ENCODE measurements at regions not wholly inside any gene's neighbourhood (a gene's known extent, or its start where the extent isn't known, plus 50 kb on each side); places are given as distances from the start of the nearest gene placed in this dataset.

DNA sequence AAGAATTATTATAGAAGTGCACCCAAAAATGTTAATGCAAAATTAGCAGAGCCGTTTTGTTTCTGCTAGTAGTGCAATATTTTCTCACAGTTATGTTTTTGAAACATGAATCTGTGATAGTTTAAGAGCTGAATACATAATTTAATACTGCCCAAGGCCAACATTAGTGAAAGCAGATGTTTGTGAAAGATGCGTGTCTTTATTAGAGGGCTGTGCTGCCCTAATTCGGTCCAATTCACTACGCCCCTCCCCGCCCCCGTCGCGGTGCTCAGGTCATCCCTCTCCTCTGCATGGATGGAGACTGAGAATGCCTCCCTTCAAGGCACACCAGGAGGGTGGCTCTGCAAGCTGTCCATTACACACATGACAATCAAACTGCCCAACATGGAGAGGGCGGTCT is 172.0 kb downstream of the TEX36 start:
- DNase-seq: no peak

DNA sequence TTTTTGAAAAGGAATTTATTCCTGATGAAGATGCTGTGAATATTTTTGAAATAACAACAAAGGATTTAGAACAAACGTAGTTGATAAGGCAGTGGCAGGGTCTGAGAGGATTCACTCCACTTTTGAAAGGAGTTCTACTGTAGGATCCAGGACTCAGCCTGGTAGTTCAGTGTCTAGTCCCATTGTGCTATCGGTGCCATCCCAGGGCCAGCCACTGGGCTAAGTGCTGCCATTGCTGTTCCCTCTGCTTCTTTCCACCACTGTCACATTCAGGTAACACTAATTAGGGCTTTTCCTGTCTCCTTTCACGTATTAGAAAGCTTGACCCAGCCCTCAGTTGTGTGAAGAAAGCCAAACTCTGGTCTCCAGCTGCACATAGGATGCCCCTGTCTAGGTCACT is 177.3 kb downstream of the TEX36 start:
- DNase-seq: no peak

DNA sequence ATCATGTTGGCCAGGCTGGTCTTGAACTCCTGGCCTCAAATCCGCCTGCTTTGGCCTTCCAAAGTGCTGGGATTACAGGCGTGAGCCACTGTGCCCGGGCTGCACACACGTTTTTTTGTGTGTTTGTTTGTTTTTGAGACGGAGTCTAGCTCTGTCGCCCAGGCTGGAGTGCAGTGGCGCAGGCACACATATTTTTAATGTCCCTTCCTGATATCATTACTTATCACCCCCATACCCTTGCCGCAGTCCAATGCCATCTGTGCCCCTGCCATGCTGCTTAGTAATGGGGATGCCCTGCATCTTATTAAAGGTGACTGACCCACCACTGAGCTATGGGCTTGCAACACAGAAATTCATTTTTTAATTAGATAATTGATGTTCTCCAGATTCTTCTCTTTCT is 180.7 kb downstream of the TEX36 start:
- DNase-seq: no peak

DNA sequence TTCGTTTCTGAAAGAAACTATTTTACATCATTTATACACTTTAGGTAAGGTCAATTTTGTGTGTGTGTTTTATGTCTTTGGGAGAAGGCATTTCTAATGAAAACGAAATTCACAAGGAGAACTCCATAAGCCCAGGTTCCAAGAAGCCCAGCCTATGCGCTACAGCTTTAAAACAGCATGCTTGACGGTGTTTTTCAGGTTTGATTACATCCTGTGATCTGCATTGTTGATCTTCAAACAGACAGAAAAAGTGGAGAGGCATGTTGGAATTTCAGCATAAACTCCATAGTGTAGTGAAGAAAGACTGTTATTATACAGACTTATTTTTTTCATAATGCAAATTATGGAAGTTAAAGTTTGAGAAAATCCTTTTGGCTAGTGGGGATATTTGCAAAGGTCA is 187.6 kb downstream of the TEX36 start:
- no peak for DNase-seq

DNA sequence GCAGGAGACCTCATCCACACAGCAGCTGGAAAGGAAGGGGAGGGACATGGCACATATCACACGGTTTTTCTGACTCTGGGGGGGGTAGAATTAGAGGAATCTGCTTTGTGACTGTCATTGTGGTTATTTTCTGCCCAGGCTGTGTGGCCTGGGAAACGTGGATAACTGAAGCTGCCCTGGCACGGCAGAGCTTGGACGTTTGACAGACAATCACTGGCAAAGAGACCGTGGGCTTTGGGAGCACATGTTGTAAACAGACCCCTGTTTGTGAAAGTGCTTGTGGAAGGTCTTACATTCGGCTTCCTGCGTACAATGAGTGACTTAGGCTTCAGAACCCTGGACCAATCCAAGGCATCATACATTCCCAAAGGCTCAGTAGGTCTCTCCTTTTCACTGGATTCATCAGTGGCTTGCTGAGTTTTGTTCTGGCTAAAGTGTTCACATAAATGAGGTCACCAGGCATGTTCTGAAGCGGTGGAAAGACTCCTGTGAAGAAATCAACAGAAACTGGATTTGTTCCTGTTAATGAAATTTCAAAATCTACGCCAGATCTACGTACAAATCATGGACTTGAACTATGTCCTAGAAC is 188.2 kb downstream of the TEX36 start:
- no peak for DNase-seq

DNA sequence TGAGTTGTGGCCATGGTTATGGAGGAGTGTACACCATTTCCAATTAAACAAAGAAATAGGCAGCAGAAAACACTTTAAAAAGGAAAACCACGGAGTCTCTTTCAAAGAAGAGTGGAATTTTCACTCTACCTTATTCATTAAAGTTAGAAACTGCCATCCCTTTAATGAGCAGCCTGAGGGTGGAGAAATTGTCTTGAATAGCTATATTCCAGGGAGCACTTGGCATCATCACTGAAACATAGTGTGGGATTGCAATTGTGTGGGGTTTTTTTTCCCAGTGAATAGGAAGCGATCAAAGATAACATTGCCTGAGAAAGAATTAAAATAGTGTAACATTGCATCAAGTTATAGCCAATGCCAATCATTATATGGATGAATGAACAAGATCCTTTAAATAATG is 191.6 kb downstream of the TEX36 start:
- DNase-seq: no peak

DNA sequence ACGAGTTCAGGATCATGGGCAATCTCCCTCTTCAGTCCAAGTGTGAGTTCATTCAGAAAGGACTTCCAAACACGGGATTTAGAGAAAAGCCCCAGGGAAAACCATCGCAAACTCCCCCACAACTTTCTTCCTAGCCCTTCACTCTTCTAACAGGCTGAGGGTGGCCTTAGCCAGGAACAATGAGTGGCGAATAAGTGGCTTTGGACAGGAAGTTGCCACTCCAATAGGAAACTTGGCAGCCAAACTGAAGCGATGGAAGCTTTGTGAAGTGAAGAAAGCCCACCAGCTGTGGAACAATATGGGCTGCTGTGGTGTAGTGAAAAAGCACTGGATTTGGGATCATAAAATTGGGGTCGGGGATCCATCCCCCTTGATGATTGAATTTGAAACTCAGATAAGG is 193.2 kb downstream of the TEX36 start:
- no peak for DNase-seq

DNA sequence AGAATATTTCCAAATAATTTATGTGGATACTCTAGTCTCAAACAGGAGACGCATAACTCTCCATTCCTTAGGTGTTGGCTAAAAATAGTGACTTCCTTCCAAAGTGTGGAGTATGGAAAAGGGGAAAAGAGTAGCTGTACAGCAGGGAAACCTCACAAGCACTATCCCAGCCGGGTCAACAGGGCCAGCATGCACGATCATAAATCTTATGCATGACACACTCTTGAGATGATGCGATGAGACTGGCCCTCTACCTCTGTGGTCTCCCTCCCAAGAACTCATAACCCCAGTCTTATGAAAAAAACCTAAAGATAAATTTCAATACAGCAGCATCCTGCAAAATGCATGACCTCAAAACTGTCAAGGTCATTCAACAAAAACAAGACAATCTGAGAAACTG is 197.3 kb downstream of the TEX36 start:
- DNase-seq: no peak

DNA sequence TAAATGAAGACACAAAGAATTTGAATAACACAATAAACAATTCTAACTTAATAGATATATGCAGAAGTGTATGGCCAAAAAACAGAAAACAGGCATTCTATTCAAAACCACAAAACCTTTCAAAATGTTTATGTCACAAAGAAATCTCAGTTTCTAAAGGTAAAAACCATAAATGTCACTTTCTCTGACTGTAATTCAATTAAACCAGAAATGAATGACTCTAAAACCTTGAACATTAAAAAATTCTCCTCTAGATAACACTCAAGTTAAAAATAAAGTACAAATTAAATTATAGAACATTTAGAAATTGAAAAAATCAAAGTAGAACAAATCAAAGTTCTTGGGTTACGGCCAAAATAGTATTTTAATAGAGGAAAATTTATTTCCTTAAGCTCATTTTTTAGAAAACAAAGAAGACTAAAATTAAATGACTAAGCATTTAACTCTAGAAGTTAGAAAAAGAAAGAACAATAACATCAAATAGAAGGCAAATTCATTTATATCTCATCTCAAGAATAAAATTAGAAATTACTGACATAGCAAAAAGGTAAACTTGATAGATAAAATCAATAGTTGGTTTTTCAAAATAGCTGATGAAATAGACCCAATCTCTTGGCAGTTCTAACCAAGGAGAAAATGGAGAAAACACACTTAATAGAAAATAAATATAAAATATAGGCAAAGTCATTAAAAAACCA is 198.8 kb downstream of the TEX36 start:
- no peak for DNase-seq

DNA sequence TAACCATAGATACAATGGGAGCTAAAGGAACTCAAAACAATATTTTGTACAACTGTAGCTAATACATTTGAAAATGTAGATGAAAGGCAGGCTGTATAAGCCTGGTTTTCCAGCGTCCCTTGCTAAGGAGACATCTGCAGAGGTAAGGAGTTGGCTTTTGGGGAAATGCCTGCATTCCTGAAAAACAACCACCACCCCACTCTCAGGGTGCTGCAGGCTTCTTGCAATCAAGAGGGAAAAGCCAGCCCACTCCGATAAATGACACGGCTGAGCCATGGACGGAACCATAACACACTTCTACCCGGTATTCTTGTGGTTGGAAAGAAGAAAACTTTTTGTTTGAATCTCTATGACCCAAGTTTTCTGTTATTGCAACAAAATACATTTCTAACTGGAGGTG is 200.3 kb downstream of the TEX36 start:
- DNase-seq: no peak

DNA sequence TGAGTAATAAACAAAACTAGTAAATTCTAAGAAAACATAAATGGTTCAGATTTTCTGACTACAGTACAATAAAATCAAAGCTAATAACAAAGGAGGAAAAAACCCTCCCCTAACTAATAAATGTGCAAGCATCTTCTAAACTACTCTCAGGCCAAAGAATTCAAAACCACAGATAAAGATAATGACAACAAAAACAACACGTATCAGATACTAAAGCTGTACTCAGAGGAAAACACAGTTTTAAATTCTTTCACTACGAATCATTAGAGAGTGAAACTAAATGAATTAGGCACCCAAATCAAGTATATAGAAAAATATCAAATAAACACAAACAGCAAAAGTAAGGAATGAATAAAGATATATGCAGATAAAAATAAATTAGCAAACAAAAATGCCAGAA is 200.9 kb downstream of the TEX36 start:
- no peak for DNase-seq

DNA sequence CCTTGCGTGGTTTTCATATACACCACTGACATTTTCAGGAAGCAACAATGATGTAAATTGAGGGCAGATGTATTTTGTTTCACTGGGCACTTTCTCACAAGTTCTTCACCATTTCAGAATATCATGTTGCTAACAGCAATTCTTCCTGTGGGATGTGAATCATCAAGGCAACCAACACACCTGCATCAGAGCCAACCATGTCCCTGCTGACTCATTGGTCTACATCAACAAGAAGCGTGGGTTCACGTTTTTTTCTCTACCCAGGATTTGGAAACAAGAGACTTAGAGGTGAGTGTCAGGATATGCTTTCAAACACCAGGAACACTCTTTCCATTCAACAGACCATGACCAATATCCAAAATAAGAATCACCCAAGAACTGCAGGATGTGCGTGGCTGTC is 203.9 kb downstream of the TEX36 start:
- no peak for DNase-seq

DNA sequence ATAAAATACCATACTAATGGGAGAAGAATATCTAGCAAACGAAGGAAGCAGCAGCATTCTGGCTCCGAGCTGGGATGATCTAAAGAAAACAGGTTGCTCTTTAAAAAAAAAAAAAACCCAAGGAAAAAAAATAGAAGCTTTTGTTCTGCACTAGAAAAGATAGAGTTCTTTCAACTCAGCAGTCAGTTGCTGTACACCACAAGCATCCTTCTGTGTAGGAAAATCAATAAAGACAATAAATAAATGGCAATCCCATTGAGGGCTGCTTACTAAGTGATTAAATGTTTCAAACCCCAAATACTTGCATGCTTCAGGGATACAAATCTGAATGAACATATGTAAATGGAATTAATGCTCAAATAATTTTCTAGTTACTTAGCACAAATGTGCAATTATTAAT is 207.1 kb downstream of the TEX36 start:
- no peak for DNase-seq

DNA sequence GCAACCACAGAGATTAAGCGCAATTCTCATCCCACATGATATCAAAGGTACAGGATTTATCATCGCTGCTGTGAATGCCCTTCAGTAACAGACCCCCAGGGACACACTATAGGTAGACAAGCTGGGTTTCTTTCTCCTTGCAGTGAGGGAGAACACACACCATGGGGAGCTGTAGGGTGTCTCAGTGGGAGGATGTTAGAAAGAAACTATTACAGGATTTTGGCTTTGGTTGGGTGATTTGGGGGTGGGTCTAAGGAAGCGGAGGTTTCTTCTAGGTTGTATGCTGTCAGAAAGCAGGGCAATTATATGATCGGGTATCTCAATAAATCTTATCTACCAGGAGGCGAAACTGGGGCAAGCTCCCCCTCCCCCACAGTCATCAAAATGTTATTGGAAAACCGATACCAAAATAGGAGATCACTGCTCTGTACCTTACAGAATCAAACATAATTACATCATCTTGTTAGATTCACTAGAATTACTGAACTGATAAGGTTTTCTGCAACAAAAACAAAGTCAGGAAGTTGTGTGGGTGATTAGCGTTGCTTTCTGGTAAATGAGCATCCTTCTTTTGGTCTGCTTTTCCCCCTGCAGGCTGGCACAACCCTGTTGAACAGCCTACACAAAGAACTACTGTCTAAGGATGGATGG is 209.7 kb downstream of the TEX36 start:
- DNase-seq: no peak

DNA sequence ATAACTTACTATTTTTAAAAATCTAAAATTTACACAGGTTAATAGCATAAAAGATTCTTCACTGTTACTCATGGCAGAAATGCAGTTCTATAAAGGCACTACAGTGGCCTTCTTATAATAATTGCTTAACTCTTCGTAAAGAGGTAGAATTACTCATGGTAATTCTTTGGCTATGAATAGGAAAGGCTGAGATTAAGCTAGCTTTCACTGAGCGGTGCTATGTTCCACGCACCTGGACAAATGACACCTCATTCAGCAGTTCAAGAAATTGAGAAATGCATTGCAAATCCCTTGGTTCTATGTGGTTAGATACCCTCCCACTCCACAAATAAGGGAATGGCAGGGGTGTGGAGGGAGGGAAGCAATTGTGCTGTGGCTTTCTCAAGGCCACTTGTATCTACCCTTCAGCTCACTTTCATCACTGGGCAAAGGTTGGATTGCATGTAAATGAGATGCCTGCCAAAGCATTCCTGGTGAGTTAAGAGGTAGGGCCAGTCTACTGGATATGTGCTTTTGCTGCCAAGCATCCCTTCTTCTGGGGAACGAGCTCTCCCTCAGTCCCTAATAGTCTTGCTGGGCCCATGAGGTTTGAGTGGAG is 210.9 kb downstream of the TEX36 start:
- DNase-seq: no peak

DNA sequence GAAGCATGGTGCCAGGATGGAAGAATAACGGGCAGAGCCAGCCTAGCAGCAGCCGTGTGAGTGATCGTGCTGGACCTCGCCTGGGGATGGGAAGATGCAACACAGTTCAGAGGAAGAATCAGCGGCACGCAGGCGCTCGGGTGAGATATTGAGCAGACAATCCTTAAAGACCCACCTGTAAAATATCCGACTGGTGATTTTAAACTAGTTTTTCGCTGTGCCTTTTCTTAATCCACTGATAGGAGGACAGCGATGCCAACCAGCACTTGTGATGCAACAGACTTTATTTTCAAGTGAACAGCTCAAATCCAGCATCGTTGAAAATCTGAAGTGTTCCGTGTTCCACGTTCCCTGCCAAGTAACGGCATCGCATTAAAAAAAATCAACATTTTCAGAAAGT is 214.7 kb downstream of the TEX36 start:
- no peak for DNase-seq

DNA sequence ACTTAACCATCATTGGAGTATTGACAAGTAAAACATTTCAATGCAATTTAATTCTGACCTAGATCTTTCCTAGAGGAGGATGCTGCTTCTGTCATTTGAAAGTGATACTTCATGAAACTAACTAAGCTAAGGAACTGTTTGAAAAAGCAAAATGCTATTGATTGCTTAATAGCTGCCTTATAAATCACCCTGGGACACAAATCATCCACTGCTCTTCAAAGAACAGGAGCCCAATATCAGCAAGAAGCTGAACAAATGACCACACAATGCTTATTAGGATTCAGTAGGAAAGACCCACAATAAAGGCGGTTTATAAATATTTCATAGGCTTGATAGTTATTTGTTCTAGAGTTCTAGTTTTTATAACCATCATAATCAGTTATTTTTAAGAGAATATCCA is 216.3 kb downstream of the TEX36 start:
- no peak for DNase-seq

DNA sequence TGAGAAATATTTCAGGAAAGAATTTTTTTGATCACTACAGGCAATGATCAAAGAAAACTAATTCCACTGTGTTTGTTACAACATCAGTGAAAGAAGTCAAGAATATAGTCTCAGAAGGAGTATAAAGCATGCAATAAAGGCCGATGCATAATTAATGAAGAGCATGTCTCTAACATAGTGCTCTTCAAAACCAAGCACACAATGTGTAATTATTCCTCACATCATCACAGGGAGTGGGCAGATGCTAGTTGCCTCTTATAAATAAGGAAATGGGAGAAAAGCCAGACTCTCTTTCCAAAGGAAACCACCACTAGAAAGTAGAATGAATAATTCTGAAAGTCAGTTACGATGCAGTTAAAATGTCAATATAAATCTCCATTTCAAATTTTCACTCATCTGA is 220.1 kb downstream of the TEX36 start:
- DNase-seq: no peak

DNA sequence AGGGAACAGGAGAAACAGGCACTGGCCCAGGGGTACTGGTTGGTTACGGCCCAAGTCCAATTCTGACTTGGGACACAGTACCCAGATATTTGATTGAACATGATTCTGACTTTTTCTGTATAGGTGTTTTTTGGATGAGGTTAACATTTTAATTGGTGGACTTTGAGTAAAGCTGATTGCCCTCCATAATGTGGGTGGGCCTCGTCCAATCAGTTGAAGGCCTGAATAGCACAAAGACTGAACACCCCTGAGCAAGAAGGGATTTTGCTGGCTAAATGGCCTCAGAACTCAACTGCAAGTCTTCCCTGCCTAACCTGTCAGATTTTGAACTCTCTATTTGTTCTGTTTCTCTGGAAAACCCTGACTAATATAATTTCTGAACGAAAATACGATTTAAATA is 222.6 kb downstream of the TEX36 start:
- no peak for DNase-seq

DNA sequence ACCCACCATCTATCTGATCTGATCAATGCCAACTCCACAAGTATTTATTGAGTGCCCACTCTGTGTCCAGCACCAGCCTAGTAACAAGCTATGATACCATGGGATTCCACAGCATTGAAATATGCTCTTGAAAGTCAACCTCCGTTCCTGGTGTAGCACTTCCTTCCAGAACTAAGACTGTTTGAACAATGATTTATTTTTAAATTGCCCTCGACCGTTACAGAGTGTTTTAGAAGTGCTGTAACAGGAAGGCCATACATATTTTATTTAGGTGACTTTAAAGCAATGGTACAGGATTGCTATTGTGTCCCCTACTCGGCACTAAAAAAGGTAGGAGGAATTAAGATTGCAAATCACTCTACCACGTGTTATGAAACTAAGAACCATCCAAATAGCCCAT is 225.6 kb downstream of the TEX36 start:
- no peak for DNase-seq

DNA sequence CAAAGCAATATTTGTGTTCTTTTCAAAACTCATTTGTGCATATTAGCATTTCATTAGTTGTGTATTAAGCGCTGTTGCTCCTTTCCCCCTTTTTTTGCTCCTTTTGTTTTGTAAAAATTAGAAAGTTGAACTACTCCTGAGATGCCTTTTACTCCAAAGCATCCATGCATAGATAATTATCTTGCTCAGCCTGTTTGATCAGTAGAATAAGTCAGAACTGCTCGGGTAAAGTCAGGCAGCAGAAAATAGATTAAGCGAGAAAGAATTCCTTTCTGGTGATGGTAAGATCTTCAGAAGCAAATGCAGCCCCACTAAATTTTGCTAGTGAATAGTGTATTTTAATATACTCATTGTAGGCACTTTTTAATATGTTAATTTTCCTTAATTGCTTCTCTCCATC is 227.1 kb downstream of the TEX36 start:
- DNase-seq: no peak

DNA sequence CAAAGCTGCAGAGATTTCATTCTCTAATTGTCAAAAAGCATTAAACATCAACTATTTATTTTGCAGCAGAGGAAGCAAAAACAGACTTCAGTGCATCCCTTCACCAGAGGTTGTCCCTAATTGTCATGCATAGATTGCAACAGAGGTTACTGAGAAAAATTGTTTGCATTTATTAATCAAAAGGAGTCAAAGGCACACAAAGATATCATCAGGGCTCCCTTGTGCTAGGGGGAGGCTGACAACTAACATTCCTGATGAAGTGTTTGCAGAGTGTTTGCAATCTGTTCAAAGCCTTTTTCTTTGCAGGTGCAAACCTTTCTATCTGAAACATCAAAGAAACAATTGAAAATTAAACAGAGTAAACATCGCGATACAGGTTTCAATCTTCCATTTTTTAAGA is 227.5 kb downstream of the TEX36 start:
- DNase-seq: no peak

DNA sequence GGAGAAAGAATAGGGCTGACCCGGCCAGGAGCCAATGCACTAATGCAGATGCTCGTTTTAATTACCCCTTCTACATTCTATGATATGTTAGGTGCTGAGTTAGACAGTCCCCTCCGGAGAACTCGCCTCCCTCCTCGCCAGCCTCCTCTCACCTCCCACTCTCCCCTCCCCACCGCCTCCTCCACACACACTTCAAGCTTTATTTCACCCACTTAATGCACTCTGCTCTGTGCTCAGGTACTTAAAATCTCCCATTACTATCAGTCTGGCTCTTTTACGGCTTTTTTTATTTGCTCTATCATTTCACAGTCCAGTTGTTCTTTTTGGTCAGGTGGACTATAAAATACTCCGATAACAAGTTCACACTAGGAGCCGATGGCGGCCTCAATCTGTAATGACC is 231.6 kb downstream of the TEX36 start:
- DNase-seq: peak; percentile 41

DNA sequence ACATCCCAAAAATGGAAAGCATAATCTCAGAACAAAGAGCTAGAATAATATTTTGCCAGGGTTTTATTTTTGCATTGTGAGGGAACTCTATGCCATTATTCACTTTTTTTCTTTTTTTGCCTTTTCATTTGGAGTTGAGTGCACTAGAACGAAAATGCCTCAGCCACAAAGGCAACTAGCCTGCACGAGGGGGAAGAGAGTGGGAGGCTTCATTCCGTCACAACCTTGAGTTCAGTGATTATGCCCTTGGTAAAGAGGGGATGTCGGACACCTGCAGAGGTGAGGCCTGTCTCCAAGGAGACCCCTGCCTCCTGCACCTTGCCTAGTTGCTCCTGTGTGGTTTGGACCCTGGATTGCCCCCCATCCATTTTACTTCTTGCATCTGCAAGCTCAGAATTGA is 232.7 kb downstream of the TEX36 start:
- DNase-seq: no peak
